Nephron progenitor cell (in vitro differentiated cells): ENCODE measurements at regions not wholly inside any gene's neighbourhood (a gene's known extent, or its start where the extent isn't known, plus 50 kb on each side); places are given as distances from the start of the nearest gene placed in this dataset.

ENCODE experiments used
- DNase-seq: peaks from one replicate; pipeline ENCODE4 v3.0.0; 2021
- H3K27ac Mint-ChIP-seq: 2 replicates; pipeline ENCODE4 v1.8.0; 2021; ENCODE audit warnings: mild to moderate bottlenecking, moderate library complexity, mixed read lengths
- H3K27me3 Mint-ChIP-seq: 2 replicates; pipeline ENCODE4 v1.8.0; 2021; ENCODE audit warnings: mild to moderate bottlenecking, low read depth, mixed read lengths; ENCODE audit not compliant: poor library complexity
- H3K36me3 Mint-ChIP-seq: 2 replicates; pipeline ENCODE4 v1.8.0; 2021; ENCODE audit warnings: low read depth, mixed read lengths
- H3K4me1 Mint-ChIP-seq: 2 replicates; pipeline ENCODE4 v1.8.0; 2021; ENCODE audit warnings: mixed read lengths
- H3K4me3 Mint-ChIP-seq: 2 replicates; pipeline ENCODE4 v1.8.0; 2021; ENCODE audit warnings: mild to moderate bottlenecking, moderate library complexity, mixed read lengths
- H3K9me3 Mint-ChIP-seq: 2 replicates; pipeline ENCODE4 v1.8.0; 2021; ENCODE audit warnings: mild to moderate bottlenecking, moderate library complexity, mixed read lengths
- CTCF ChIP-seq: fragments of 200-600 bp; sonication (generic); IDR thresholded peaks from 2 replicates; pipeline ENCODE4 v1.5.0; 2021; ENCODE audit warnings: antibody characterized with exemption

- DNase-seq: no peak
- no peak for TF ChIP-seq CTCF
- Mint-ChIP-seq H3K36me3 (peaks cover 5% of the 10 kb centered on the region), H3K27ac (no peak overlapping the region), H3K27me3 (peaks cover 4% of the 10 kb centered on the region), H3K9me3 (peaks cover 14% of the 10 kb centered on the region), H3K4me1 (peaks cover 6% of the 10 kb centered on the region), H3K4me3 (no peak overlapping the region)
These were observed 220.3 kb upstream of the GAS1 start for GRCh38 chr9:87167582-87167981.

- no peak for TF ChIP-seq CTCF
- DNase-seq: no peak
- peaks cover 16% of the 10 kb centered on the region for H3K4me1 Mint-ChIP-seq
These were observed 231.0 kb upstream of the GAS1 start for GRCh38 chr9:87178302-87178701.

GRCh38 chr9:87179553-87180340, 232.4 kb upstream of the GAS1 start:
- no peak overlapping the region for H3K4me3 Mint-ChIP-seq
- TF ChIP-seq CTCF: no peak
- no peak for DNase-seq

More at GRCh38 chr9:87178302-87178701, 231.0 kb upstream of the GAS1 start:
- Mint-ChIP-seq H3K27me3 (peaks cover 3% of the 10 kb centered on the region), H3K4me3 (no peak overlapping the region), H3K9me3 (peaks cover 13% of the 10 kb centered on the region), H3K36me3 (peaks cover 7% of the 10 kb centered on the region), H3K27ac (peak overlapping the region; percentile 39)

GRCh38 chr9:87180361-87180760, 233.1 kb upstream of the GAS1 start:
- peaks cover 8% of the 10 kb centered on the region for H3K4me1 Mint-ChIP-seq
- H3K9me3 Mint-ChIP-seq: peaks cover 17% of the 10 kb centered on the region
- H3K27ac Mint-ChIP-seq: no peak overlapping the region
- no peak for DNase-seq
- peaks cover 3% of the 10 kb centered on the region for H3K27me3 Mint-ChIP-seq
- H3K4me3 Mint-ChIP-seq: no peak overlapping the region
- peaks cover 7% of the 10 kb centered on the region for H3K36me3 Mint-ChIP-seq
- no peak for TF ChIP-seq CTCF

More at GRCh38 chr9:87179553-87180340, 232.4 kb upstream of the GAS1 start:
- Mint-ChIP-seq H3K9me3 (peaks cover 17% of the 10 kb centered on the region), H3K36me3 (peaks cover 7% of the 10 kb centered on the region), H3K27ac (no peak overlapping the region), H3K27me3 (peaks cover 3% of the 10 kb centered on the region), H3K4me1 (peaks cover 8% of the 10 kb centered on the region)

- Mint-ChIP-seq H3K27me3 (peaks cover 3% of the 10 kb centered on the region), H3K4me3 (no peak overlapping the region), H3K9me3 (peaks cover 17% of the 10 kb centered on the region), H3K27ac (no peak overlapping the region), H3K36me3 (peaks cover 7% of the 10 kb centered on the region), H3K4me1 (peaks cover 8% of the 10 kb centered on the region)
- TF ChIP-seq CTCF: no peak
- no peak for DNase-seq
These were observed 233.5 kb upstream of the GAS1 start for GRCh38 chr9:87180841-87181240.

- no peak overlapping the region for H3K27ac Mint-ChIP-seq
- peaks cover 10% of the 10 kb centered on the region for H3K27me3 Mint-ChIP-seq
- peaks cover 7% of the 10 kb centered on the region for H3K36me3 Mint-ChIP-seq
- H3K4me1 Mint-ChIP-seq: peaks cover 8% of the 10 kb centered on the region
- no peak for TF ChIP-seq CTCF
- H3K4me3 Mint-ChIP-seq: no peak overlapping the region
- no peak for DNase-seq
- H3K9me3 Mint-ChIP-seq: peaks cover 17% of the 10 kb centered on the region
These were observed 234.4 kb upstream of the GAS1 start for GRCh38 chr9:87181670-87182069.
